HG03469 (cell line): ENCODE measurements at regions not wholly inside any gene's neighbourhood (a gene's known extent, or its start where the extent isn't known, plus 50 kb on each side); places are given as distances from the start of the nearest gene placed in this dataset.

Source experiments
- ATAC-seq: cut with Tn5 transposase; IDR thresholded peaks from one replicate; pipeline ENCODE4 v1.9.1; 2021; ENCODE audit warnings: mild to moderate bottlenecking, moderate library complexity, moderate number of reproducible peaks; ENCODE audit not compliant: unreplicated experiment

- ATAC-seq: no peak
Observed at GRCh38 chr2:128380061-128380889, 61.6 kb upstream of the HS6ST1 start.

GRCh38 chr2:128380961-128381938, 62.6 kb upstream of the HS6ST1 start:
- no peak for ATAC-seq

GRCh38 chr2:128384446-128384845, 65.8 kb upstream of the HS6ST1 start:
- no peak for ATAC-seq

- no peak for ATAC-seq
Observed at GRCh38 chr2:128384956-128385355, 66.3 kb upstream of the HS6ST1 start.

GRCh38 chr2:128385365-128385764, 66.7 kb upstream of the HS6ST1 start:
- ATAC-seq: no peak

- ATAC-seq: no peak
Observed at GRCh38 chr2:128386066-128386465, 67.4 kb upstream of the HS6ST1 start.

GRCh38 chr2:128388499-128388941, 69.9 kb upstream of the HS6ST1 start:
- no peak for ATAC-seq

- no peak for ATAC-seq
Observed at GRCh38 chr2:128389388-128390086, 70.9 kb upstream of the HS6ST1 start.

- ATAC-seq: no peak
Observed at GRCh38 chr2:128390256-128390990, 71.8 kb upstream of the HS6ST1 start.

- ATAC-seq: no peak
Observed at GRCh38 chr2:128390991-128391630, 72.4 kb upstream of the HS6ST1 start.

GRCh38 chr2:128391679-128392078, 73.0 kb upstream of the HS6ST1 start:
- no peak for ATAC-seq

GRCh38 chr2:128392207-128392606, 73.5 kb upstream of the HS6ST1 start:
- no peak for ATAC-seq

- no peak for ATAC-seq
Observed at GRCh38 chr2:128394007-128394730, 75.5 kb upstream of the HS6ST1 start.

- ATAC-seq: no peak
Observed at GRCh38 chr2:128395196-128395595, 76.5 kb upstream of the HS6ST1 start.

GRCh38 chr2:128395640-128396499, 77.2 kb upstream of the HS6ST1 start:
- no peak for ATAC-seq

- no peak for ATAC-seq
Observed at GRCh38 chr2:128396500-128396891, 77.8 kb upstream of the HS6ST1 start.

- no peak for ATAC-seq
Observed at GRCh38 chr2:128396946-128397345, 78.3 kb upstream of the HS6ST1 start.

- ATAC-seq: no peak
Observed at GRCh38 chr2:128399256-128399655, 80.6 kb upstream of the HS6ST1 start.
